Progenitor cell of endocrine pancreas (in vitro differentiated cells): ENCODE measurements at regions not wholly inside any gene's neighbourhood (a gene's known extent, or its start where the extent isn't known, plus 50 kb on each side); places are given as distances from the start of the nearest gene placed in this dataset.

Experiments used
- DNase-seq: peaks from one replicate; pipeline ENCODE4 v3.0.0; 2021; ENCODE audit warnings: low spot score; ENCODE audit not compliant: unreplicated experiment
- H3K27ac Mint-ChIP-seq: 2 replicates; pipeline ENCODE4 v1.8.0; 2021; ENCODE audit warnings: mild to moderate bottlenecking, moderate library complexity, mixed read lengths
- H3K27me3 Mint-ChIP-seq: 2 replicates; pipeline ENCODE4 v1.8.0; 2021; ENCODE audit warnings: mixed read lengths
- H3K36me3 Mint-ChIP-seq: 2 replicates; pipeline ENCODE4 v1.8.0; 2022; ENCODE audit warnings: mixed read lengths; ENCODE audit not compliant: insufficient read depth
- H3K4me1 Mint-ChIP-seq: 2 replicates; pipeline ENCODE4 v1.8.0; 2021; ENCODE audit warnings: low read depth, mixed read lengths
- H3K4me3 Mint-ChIP-seq: 2 replicates; pipeline ENCODE4 v1.8.0; 2021; ENCODE audit warnings: low read depth, mild to moderate bottlenecking, moderate library complexity, mixed read lengths
- H3K9me3 Mint-ChIP-seq: 2 replicates; pipeline ENCODE4 v1.8.0; 2021; ENCODE audit warnings: low read depth, mixed read lengths
- CTCF ChIP-seq: fragments of 200-600 bp; sonication (generic); IDR thresholded peaks from one replicate; pipeline ENCODE4 v1.5.0; 2021; ENCODE audit warnings: antibody characterized with exemption, mild to moderate bottlenecking; ENCODE audit not compliant: unreplicated experiment

GRCh38 chr4:81350040-81350439 lies 121.7 kb downstream of the RASGEF1B start:
- H3K4me1 Mint-ChIP-seq = peaks cover 12% of the 10 kb centered on the region
- peaks cover 3% of the 10 kb centered on the region for H3K9me3 Mint-ChIP-seq
- H3K27me3 Mint-ChIP-seq = no peaks in the 10 kb centered on the region
- H3K4me3 Mint-ChIP-seq = no peak overlapping the region
- no peak overlapping the region for H3K27ac Mint-ChIP-seq
- peaks cover 2% of the 10 kb centered on the region for H3K36me3 Mint-ChIP-seq
- DNase-seq = no peak
- no peak for TF ChIP-seq CTCF

- no peak for TF ChIP-seq CTCF
- no peaks in the 10 kb centered on the region for H3K27me3 Mint-ChIP-seq
- DNase-seq = no peak
- H3K27ac Mint-ChIP-seq = no peak overlapping the region
- H3K36me3 Mint-ChIP-seq = peaks cover 2% of the 10 kb centered on the region
- H3K4me1 Mint-ChIP-seq = peaks cover 12% of the 10 kb centered on the region
- H3K9me3 Mint-ChIP-seq = peaks cover 3% of the 10 kb centered on the region
- H3K4me3 Mint-ChIP-seq = no peak overlapping the region
These were observed 123.0 kb downstream of the RASGEF1B start for GRCh38 chr4:81348778-81349094.

- no peaks in the 10 kb centered on the region for H3K36me3 Mint-ChIP-seq
- no peak for TF ChIP-seq CTCF
- no peak for DNase-seq
- no peak overlapping the region for H3K27ac Mint-ChIP-seq
- peaks cover 15% of the 10 kb centered on the region for H3K4me1 Mint-ChIP-seq
- no peaks in the 10 kb centered on the region for H3K27me3 Mint-ChIP-seq
- peaks cover under 1% of the 10 kb centered on the region for H3K9me3 Mint-ChIP-seq
- H3K4me3 Mint-ChIP-seq = no peak overlapping the region
These were observed 123.5 kb downstream of the RASGEF1B start for GRCh38 chr4:81348086-81348777.

- no peak overlapping the region for H3K27ac Mint-ChIP-seq
- no peaks in the 10 kb centered on the region for H3K27me3 Mint-ChIP-seq
- H3K4me1 Mint-ChIP-seq = peaks cover 9% of the 10 kb centered on the region
- H3K9me3 Mint-ChIP-seq = peaks cover 4% of the 10 kb centered on the region
- TF ChIP-seq CTCF = no peak
- no peak overlapping the region for H3K4me3 Mint-ChIP-seq
- no peak for DNase-seq
- H3K36me3 Mint-ChIP-seq = no peaks in the 10 kb centered on the region
These were observed 125.0 kb downstream of the RASGEF1B start for GRCh38 chr4:81346719-81347118.

GRCh38 chr4:81343536-81343935 lies 128.2 kb downstream of the RASGEF1B start:
- no peak for DNase-seq
- TF ChIP-seq CTCF = no peak
- Mint-ChIP-seq H3K9me3 (peaks cover 18% of the 10 kb centered on the region), H3K4me1 (peaks cover 2% of the 10 kb centered on the region), H3K36me3 (no peaks in the 10 kb centered on the region), H3K27me3 (no peaks in the 10 kb centered on the region), H3K27ac (no peak overlapping the region), H3K4me3 (no peak overlapping the region)
